GM23338 (cell line): ENCODE measurements at regions not wholly inside any gene's neighbourhood (a gene's known extent, or its start where the extent isn't known, plus 50 kb on each side); places are given as distances from the start of the nearest gene placed in this dataset.

Experiments used
- ATAC-seq: fragments of 200-7000 bp; cut with Tn5 transposase; 3 replicates; pipeline ENCODE4 v1.9.1; 2020
- DNase-seq: peaks from one replicate; pipeline ENCODE4 v3.0.0-alpha.2; 2015; ENCODE audit warnings: low spot score
- H2AFZ ChIP-seq: fragments of 200-600 bp; sonication (generic); 2 replicates; pipeline ENCODE4 v1.8.0; 2016; ENCODE audit warnings: antibody characterized with exemption, mild to moderate bottlenecking, moderate library complexity
- H3F3A ChIP-seq: fragments of 200-600 bp; sonication (generic); replicated peaks from 2 replicates; pipeline ENCODE4 v1.8.0; 2017; ENCODE audit warnings: antibody characterized with exemption, mixed run types, low read depth
- H3K27ac ChIP-seq: fragments of 200-600 bp; sonication (generic); 2 replicates; pipeline ENCODE4 v1.6.1; 2016; ENCODE audit warnings: low read depth
- H3K27me3 ChIP-seq: fragments of 200-600 bp; sonication (generic); 2 replicates; pipeline ENCODE4 v1.8.0; 2016; ENCODE audit warnings: mild to moderate bottlenecking, mixed run types, moderate library complexity; ENCODE audit not compliant: insufficient read depth
- H3K36me3 ChIP-seq: fragments of 200-600 bp; sonication (generic); 2 replicates; pipeline ENCODE4 v1.8.0; 2016; ENCODE audit warnings: mild to moderate bottlenecking; ENCODE audit not compliant: insufficient read depth
- H3K4me1 ChIP-seq: fragments of 200-600 bp; sonication (generic); 2 replicates; pipeline ENCODE4 v1.8.0; 2016; ENCODE audit warnings: mild to moderate bottlenecking, moderate library complexity; ENCODE audit not compliant: insufficient read depth
- H3K4me2 ChIP-seq: fragments of 200-600 bp; sonication (generic); 2 replicates; pipeline ENCODE4 v1.7.1; 2017; ENCODE audit warnings: mixed run types
- H3K4me3 ChIP-seq: fragments of 200-600 bp; sonication (generic); 2 replicates; pipeline ENCODE4 v1.6.1; 2016; ENCODE audit warnings: mixed run types
- H3K79me2 ChIP-seq: fragments of 200-600 bp; sonication (generic); replicated peaks from 2 replicates; pipeline ENCODE4 v1.8.0; 2017; ENCODE audit warnings: mild to moderate bottlenecking; ENCODE audit not compliant: insufficient read depth
- H3K9me2 ChIP-seq: fragments of 200-600 bp; sonication (generic); 2 replicates; pipeline ENCODE4 v1.8.0; 2017; ENCODE audit not compliant: insufficient read depth
- H4K20me1 ChIP-seq: fragments of 200-600 bp; sonication (generic); replicated peaks from 2 replicates; pipeline ENCODE4 v1.8.0; 2017; ENCODE audit warnings: mild to moderate bottlenecking; ENCODE audit not compliant: insufficient read depth
- H3K27ac Mint-ChIP-seq: 2 replicates; pipeline ENCODE4 v1.8.0; 2020; ENCODE audit warnings: inconsistent platforms, mild to moderate bottlenecking, moderate library complexity, mixed read lengths
- H3K27me3 Mint-ChIP-seq: 3 replicates; pipeline ENCODE4 v1.8.0; 2022; ENCODE audit warnings: low read depth, mild to moderate bottlenecking, moderate library complexity, mixed read lengths, inconsistent platforms; ENCODE audit not compliant: insufficient read depth, poor library complexity
- H3K36me3 Mint-ChIP-seq: 3 replicates; pipeline ENCODE4 v1.8.0; 2021; ENCODE audit warnings: low read depth, mild to moderate bottlenecking, inconsistent platforms, moderate library complexity, mixed read lengths
- H3K4me1 Mint-ChIP-seq: 3 replicates; pipeline ENCODE4 v1.8.0; 2020; ENCODE audit warnings: mild to moderate bottlenecking, inconsistent platforms, mixed read lengths
- H3K4me3 Mint-ChIP-seq: 3 replicates; pipeline ENCODE4 v1.8.0; 2021; ENCODE audit warnings: moderate library complexity, mild to moderate bottlenecking, inconsistent platforms, mixed read lengths
- H3K9me3 Mint-ChIP-seq: 3 replicates; pipeline ENCODE4 v1.8.0; 2020; ENCODE audit warnings: moderate library complexity, mild to moderate bottlenecking, inconsistent platforms, mixed read lengths
- EZH2phosphoT487 ChIP-seq: fragments of 200-600 bp; sonication (generic); IDR thresholded peaks from one replicate; pipeline ENCODE4 v1.8.1; 2018; ENCODE audit warnings: antibody characterized with exemption; ENCODE audit not compliant: unreplicated experiment
- JUNB ChIP-seq: IDR thresholded peaks from one replicate; pipeline ENCODE4 v1.6.1; 2016; ENCODE audit warnings: antibody characterized with exemption; ENCODE audit not compliant: unreplicated experiment
- POLR2AphosphoS5 ChIP-seq: IDR thresholded peaks from 2 replicates; pipeline ENCODE4 v1.6.1; 2016; ENCODE audit warnings: antibody characterized with exemption, low read depth
- TF ChIP-seq, protein P1 (sequence below): fragments of 250-450 bp; sonication (Bioruptor Pico); IDR thresholded peaks from 2 replicates; pipeline ENCODE4 v1.5.0; 2020; ENCODE audit warnings: mild to moderate bottlenecking, moderate library complexity

DNA sequence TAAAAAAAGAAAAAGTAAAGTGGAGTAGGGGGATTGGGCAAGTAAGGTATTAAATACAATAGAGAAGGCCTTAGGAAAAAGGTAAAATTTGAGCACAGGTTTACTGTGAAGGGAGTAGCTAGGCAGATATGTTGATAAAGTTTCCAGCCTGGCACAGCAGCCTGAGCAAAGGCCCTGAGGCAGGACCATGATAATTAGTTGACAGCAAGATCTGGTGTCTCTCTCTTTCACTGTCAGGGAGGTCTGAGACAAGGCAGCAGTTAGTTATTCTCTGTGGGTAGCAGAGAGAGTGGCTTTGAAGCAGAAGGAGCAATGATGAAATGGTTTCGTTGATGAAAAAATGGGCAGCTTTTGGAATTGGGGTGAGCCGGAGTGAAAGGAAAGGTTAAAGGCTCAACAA lies 119.5 kb downstream of the KDR start (continued):
- TF ChIP-seq, protein P1, sequence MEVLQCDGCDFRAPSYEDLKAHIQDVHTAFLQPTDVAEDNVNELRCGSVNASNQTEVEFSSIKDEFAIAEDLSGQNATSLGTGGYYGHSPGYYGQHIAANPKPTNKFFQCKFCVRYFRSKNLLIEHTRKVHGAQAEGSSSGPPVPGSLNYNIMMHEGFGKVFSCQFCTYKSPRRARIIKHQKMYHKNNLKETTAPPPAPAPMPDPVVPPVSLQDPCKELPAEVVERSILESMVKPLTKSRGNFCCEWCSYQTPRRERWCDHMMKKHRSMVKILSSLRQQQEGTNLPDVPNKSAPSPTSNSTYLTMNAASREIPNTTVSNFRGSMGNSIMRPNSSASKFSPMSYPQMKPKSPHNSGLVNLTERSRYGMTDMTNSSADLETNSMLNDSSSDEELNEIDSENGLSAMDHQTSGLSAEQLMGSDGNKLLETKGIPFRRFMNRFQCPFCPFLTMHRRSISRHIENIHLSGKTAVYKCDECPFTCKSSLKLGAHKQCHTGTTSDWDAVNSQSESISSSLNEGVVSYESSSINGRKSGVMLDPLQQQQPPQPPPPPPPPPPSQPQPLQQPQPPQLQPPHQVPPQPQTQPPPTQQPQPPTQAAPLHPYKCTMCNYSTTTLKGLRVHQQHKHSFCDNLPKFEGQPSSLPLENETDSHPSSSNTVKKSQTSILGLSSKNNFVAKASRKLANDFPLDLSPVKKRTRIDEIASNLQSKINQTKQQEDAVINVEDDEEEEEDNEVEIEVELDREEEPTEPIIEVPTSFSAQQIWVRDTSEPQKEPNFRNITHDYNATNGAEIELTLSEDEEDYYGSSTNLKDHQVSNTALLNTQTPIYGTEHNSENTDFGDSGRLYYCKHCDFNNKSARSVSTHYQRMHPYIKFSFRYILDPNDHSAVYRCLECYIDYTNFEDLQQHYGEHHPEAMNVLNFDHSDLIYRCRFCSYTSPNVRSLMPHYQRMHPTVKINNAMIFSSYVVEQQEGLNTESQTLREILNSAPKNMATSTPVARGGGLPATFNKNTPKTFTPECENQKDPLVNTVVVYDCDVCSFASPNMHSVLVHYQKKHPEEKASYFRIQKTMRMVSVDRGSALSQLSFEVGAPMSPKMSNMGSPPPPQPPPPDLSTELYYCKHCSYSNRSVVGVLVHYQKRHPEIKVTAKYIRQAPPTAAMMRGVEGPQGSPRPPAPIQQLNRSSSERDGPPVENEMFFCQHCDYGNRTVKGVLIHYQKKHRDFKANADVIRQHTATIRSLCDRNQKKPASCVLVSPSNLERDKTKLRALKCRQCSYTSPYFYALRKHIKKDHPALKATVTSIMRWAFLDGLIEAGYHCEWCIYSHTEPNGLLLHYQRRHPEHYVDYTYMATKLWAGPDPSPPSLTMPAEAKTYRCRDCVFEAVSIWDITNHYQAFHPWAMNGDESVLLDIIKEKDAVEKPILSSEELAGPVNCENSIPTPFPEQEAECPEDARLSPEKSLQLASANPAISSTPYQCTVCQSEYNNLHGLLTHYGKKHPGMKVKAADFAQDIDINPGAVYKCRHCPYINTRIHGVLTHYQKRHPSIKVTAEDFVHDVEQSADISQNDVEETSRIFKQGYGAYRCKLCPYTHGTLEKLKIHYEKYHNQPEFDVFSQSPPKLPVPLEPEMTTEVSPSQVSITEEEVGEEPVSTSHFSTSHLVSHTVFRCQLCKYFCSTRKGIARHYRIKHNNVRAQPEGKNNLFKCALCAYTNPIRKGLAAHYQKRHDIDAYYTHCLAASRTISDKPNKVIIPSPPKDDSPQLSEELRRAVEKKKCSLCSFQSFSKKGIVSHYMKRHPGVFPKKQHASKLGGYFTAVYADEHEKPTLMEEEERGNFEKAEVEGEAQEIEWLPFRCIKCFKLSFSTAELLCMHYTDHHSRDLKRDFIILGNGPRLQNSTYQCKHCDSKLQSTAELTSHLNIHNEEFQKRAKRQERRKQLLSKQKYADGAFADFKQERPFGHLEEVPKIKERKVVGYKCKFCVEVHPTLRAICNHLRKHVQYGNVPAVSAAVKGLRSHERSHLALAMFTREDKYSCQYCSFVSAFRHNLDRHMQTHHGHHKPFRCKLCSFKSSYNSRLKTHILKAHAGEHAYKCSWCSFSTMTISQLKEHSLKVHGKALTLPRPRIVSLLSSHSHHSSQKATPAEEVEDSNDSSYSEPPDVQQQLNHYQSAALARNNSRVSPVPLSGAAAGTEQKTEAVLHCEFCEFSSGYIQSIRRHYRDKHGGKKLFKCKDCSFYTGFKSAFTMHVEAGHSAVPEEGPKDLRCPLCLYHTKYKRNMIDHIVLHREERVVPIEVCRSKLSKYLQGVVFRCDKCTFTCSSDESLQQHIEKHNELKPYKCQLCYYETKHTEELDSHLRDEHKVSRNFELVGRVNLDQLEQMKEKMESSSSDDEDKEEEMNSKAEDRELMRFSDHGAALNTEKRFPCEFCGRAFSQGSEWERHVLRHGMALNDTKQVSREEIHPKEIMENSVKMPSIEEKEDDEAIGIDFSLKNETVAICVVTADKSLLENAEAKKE (CRISPR knock-in tag): no peak
- TF ChIP-seq POLR2AphosphoS5 (no peak), EZH2phosphoT487 (no peak), JUNB (no peak)

DNA sequence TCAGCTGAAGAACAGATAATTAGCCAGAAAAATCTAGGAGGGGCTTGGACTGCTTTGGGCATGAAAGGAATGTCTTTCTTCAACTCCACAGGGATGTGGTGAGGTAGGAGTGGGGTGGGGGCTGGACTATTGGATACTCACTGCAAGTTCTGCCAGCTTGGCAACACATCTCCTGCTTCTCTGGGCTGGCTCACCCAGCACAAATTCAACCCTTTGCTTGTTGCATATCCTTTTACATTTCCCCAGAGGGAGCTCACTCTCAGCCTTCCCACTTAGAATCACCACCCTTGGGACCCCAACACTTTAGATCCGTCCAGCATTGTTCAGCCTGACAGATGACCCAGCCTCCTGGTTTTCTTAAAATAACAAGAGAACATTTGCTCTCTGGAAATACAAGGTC lies 120.6 kb downstream of the KDR start:
- H3K9me2 ChIP-seq: 0 out of 2 replicates have a peak, but pooled peaks cover 8% of the 10 kb centered on the region
- peaks cover 3% of the 10 kb centered on the region; the same call in 1 of the 2 replicates for H3K4me1 ChIP-seq
- H3K27ac Mint-ChIP-seq: no peak overlapping the region
- H2AFZ ChIP-seq: peak overlapping the region; percentile 80; the same call in 1 of the 2 replicates
- no peak overlapping the region for H3K4me3 ChIP-seq
- H3K79me2 ChIP-seq: no peaks in the 10 kb centered on the region
- H3F3A ChIP-seq: no peaks in the 10 kb centered on the region
- no peaks in the 10 kb centered on the region for H3K27me3 Mint-ChIP-seq
- no peak overlapping the region for H3K4me2 ChIP-seq
- H4K20me1 ChIP-seq: no peaks in the 10 kb centered on the region
- no peak overlapping the region for H3K27ac ChIP-seq
- no peaks in the 10 kb centered on the region; the same call in 2 of the 3 replicates for H3K9me3 Mint-ChIP-seq
- no peak; the same call in 2 of the 3 replicates for ATAC-seq
- H3K4me1 Mint-ChIP-seq: peaks cover 8% of the 10 kb centered on the region
- H3K4me3 Mint-ChIP-seq: no peak overlapping the region
- TF ChIP-seq, protein P1 (CRISPR knock-in tag): no peak
- no peaks in the 10 kb centered on the region for H3K36me3 ChIP-seq
- H3K27me3 ChIP-seq: no peaks in the 10 kb centered on the region
- no peak for DNase-seq
- H3K36me3 Mint-ChIP-seq: no peaks in the 10 kb centered on the region
